Mesenteric fat pad (tissue), 1 donor: ENCODE measurements at regions not wholly inside any gene's neighbourhood (a gene's known extent, or its start where the extent isn't known, plus 50 kb on each side); places are given as distances from the start of the nearest gene placed in this dataset.
"Not testable (repeated sequence)": the region's sequence is repeated elsewhere in the genome, so short reads cannot be mapped to it uniquely, and the experiment has no call there.

Experiments used
- DNase-seq: peaks from one replicate; pipeline ENCODE4 v3.0.0-alpha.2; 2020; ENCODE audit warnings: low spot score
- donor health status: DM: yes; HTN: yes; CAD: no.

DNA sequence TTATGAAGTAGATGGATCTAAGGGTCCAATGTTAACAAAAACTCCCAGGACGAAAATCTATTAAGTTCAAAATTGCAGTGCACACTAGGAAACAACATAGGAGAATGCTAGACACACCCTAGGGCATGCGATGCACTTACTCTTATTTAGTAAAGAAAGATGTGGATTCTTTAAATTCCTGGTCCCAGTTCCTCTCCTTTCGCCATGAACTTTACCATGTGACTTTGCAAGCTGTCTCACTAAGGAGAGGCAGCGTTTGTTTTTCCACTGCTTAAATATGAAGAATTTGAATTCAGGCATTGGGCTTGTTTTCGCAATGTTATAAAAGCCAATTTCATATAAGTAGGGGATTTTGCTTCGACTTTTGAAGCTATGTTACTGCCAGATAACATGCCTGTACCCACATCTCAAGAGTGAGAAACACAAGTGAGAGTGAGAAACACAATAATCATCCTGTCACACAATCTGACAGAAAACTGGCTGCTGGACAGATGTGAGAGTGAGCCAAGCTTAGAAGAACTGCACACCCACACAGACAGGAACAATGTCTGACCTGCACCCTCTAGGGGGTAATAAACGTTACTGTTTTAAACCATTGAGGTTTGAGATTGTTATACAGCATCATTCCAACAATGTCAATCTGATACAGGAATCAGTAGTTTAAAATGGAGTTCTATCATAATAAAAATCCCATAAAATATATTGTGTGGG, 1308.4 kb downstream of the SLITRK5 start:
- no peak for DNase-seq

DNA sequence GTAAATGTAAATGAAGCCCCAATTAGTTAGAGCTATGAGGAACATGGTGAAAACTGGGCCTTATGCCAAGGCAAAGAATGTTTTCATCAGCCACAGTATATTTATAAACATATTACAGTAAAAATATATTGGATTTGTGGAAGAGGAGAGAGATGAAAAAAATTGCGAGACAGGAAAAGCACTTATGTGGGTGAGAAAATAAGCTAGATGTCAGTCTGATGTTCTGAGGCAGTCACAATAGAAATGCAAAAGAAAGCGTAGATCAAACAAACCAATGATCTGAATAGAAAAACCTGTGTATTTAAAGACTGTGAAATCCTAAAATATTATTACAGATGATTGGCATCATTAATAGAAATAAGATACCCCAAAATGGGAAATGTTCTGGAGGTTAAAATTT, 1332.5 kb downstream of the SLITRK5 start:
- DNase-seq = no peak

DNA sequence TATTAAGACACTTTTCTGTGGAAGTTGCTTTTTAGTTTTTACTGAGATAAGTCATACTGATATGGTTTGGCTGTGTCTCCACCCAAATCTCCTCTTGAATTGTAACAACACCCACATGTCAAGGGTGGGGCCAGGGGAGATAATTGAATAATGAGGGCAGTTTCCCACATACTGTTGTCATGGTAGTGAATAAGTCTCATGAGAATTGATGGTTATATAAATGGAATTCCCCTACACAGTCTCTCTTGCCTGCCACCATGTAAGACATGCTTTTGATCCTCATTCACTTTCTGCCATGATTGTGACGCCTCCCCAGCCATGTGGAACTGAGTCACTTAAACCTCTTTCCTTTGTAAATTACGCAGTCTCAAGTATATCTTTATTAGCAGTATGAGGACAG, 1340.4 kb downstream of the SLITRK5 start:
- no peak for DNase-seq

DNA sequence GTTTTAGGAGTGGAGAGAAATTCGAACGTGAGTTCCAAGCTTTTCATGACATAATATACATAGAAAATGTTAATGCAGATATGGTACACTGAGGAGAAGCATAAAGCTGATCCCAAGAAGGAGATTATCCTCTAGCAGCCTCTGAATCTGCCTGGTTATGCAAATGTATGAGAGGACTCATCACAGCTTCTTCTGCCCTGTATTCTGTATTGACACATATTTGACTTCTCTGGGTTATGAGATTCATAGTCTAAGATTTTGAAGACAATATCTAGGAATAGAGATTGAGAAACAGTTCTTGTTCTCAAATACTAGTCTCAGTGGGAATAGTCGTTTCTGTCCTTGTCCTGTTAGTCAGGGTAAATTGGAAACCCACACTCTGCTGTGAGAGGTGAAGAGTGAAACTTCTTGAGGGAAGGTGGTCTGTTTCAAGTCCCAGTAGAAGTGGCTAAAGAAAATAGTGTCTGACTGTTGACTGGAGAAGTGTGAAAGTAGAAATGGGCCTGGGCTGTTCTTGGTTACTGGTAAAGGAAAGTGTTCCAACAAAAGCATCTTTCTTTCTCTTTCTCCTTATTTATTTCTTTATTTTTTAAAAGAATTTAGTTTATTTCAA, 1356.6 kb downstream of the SLITRK5 start:
- DNase-seq = no peak

DNA sequence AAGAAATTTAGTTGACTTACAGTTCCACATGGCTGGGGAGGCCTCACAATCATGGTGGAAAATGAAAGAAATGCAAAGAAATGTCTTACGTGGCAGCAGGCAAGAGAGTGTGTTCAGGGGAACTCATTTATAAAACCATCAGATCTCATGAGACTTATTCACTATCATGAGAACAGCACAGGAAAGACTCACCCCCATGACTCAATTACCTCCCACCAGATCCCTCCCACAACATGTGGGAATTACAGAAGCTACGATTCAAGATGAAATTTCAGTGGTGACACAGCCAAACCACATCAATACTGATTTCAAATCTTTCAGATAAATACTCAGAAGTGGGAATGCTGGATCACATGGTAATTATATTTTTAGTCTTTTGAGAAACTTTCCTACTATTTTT, 1357.9 kb downstream of the SLITRK5 start:
- DNase-seq = no peak

DNA sequence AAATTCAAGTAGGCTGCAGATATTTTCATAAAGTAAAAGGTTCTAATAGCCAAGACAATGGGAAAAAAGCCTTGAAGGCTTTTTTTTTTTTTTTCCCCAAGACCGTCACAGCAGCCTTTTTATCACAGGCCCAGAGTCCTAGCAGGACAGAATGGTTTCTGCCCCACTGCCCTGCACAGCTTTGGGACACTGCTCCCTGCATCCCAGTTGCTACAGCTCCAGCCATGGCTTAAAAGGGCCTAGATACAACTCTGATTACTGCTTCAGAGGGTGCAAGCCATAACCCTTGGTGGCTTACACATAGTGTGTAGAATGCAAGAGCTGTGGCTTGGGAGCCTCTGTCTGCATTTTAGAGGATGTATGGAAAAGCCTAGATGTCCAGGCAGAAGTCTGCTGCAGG, 1362.8 kb downstream of the SLITRK5 start:
- no peak for DNase-seq

DNA sequence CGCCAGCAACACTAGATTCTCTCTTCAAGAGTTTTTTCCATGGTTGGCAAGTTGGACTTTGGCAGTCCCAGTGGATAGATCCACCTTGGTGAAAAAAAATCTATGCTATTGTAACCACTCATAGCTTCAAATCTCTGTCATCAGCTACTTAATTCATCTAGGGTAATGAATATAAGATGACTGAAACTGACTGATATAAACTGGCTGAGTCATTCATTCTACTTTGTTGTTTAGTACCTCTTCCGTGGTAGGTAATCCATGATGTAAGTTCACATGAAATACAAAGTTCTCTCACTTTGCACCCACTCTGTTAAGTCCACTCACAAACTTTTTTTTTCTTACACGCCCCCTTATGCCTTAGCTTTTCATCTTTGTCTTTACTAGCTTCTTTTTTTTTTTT, 1381.5 kb downstream of the SLITRK5 start:
- no peak for DNase-seq

DNA sequence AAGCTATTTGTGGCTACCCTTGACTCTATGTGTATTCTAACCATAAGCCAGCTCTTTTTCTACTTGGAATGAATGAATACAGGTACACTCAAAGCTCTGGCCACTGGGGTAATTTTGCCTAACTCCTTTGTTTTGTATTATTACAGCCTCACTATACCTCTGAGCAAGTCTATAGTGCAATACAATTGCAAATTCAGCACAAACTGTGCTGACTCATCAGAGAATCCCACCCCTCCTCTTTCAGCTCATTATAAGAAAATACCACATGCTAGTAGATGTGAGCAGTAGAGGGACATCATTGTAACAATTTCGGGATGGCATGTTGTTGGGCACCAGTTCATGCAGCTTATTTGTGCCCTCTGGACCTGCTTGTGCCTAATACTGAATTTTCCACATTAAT, 1382.2 kb downstream of the SLITRK5 start:
- DNase-seq = no peak

DNA sequence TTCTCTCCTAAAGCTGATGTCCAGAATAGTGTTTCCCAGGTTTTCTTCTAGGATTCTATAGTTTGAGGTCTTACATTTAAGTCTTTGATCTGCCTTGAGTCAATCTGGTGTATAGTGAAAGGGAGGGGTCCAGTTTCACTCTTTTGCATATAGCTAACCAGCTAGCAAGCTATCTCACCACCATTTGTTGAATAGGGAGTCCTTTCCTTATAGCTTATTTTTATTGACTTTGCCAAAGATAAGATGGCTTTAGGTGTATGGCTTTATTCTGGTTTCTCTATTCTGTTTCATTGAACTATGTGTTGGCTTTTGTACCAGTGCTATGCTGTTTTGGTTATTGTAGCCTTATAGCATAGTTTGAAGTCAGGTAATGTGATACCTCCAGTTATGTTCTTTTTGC, 1386.1 kb downstream of the SLITRK5 start:
- DNase-seq = no peak

DNA sequence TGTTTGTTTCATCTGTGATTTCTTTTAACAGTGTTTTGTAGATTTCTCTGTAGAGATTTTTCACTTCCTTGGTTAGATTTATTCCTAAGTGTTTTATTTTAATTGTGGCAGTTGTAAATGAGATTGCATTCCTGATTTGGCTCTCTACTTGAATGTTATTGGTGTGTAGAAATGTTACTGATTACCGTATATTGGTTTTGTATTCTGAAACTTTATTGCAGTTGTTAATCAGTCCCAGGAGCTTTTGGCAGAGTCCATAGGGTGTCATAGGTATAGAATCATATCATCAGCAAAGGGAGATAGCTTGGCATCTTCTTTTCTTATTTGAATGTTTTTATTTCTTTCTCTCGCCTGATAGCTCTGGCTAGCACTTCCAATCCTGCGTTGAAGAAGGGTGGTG, 1386.7 kb downstream of the SLITRK5 start:
- no peak for DNase-seq

DNA sequence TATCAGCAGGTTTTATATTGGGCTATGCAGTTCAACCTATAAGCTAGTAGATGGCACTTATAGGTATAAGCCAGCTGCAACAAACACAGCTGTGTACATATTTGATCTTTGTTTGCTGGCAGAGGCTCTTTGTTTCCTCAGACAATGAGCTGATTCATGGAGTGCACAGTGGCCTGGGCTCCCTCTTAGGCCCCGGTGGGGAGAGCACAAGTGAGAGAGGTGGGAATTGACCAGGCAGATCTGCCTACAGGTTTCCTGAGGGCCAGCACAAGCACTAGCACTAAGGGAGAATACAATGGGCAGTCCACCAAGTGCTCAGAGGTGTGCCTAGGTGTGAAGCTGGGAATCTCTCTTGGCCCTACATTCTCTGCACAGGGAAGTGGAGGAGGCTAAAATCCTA, 1390.7 kb downstream of the SLITRK5 start:
- no peak for DNase-seq

DNA sequence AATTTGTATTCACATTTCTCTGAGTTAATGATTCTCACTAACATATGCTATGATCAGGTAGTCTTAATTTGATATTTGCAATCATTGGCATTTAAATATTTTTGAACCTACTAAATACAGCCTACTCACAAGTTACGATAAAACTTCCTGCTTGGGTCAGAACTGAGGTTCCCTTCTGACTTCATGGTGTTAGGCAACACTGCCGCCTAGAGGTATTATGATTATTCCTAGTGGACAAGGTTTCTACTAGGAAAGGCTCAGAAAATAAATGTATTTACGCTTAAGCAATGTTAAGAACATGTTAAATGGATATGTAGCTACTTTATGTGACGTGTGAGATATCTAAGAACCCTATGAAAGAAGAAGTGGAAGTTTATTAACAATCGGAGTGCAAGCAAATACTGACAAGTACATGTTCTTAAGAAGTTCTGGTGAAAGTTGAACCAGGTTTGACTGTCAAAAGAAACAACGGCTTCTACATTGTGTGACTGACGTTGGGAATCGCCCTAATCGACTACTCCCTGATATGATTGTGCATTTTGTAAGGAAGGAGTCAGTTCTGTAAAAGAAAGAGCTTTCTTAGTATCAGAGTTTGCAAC, 1395.8 kb downstream of the SLITRK5 start:
- no peak for DNase-seq

DNA sequence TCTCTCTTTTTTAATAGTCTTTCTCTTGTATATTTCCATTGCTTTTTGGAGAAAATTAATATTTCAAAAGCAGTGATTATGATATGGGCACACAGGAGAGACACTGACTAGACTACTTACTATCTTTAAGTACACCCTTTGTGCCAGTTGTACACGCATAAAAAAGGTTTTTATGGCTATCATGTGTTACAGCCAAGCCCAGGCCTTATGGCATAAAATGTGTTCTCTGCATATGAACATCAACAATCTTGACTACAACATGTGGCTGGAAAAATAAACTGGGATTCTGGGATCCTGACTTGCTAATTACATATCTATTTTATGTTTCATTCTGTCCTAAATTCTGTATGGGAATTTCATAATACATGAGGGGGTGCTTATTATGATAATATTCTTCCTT, 1401.8 kb downstream of the SLITRK5 start:
- no peak for DNase-seq

DNA sequence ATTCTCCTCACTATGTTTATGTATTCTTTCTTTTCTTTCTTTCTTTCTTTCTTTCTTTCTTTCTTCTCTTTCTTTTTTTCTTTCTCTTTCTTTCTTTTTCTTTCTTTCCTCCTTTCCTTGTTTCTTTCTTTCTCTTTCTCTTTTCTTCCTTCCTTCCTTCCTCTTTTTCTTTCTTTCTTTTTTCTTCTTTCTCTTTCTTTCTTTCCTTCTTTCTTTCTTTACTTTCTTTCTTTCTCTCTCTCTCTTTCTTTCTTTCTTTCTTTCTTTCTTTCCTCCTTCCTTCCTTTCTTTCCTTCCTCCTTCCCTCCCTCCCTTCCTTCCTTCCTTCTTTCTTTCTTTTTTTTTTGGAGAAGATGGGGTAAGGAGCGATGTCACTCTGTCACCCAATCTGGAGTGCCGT, 1405.5 kb downstream of the SLITRK5 start:
- DNase-seq = no peak

DNA sequence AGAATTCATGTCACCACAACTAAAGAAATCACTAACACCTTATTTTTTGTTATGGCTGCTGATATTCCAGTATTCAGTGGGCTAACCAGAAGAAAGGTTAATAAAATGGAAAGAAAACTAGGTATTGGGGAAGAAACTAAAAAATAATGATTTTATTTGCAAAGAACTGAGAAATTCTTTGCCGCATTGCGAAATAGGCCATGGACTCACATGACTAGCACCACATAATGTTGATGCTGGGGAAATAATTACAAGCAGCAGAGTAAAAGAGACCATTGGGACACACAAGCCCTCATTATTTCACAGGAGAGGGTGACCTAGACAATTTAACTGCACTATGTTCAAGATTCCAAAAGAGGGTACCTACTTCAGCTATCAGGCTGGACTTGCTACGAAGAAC, 1411.5 kb downstream of the SLITRK5 start:
- no peak for DNase-seq

DNA sequence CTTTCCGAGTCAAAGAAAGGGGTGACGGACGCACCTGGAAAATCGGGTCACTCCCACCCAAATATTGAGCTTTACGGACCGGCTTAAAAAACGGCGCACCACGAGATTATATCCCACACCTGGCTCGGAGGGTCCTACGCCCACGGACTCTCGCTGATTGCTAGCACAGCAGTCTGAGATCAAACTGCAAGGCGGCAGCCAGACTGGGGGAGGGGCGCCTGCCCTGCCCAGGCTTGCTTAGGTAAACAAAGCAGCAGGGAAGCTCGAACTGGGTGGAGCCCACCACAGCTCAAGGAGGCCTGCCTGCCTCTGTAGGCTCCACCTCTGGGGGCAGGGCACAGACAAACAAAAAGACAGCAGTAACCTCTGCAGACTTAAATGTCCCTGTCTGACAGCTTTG, 1416.9 kb downstream of the SLITRK5 start:
- not testable (repeated sequence) for DNase-seq

DNA sequence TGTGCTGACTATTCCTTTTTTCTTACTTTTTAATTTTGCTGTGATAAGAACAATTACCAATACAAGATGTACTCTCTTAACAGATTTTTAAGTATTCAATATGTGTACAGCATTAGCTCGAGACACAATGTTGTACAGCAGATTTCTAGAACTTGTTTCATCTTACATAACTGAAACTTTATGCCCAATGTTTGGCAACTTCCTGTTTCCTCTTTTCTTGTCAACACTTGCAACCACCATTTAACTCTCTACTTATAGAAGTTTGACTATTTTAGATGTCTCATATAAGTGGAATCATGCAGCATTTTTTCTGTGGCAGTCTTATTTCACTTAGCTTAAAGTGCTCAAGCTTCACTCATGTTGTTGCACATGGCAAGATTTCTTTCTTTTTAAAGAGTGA, 1426.8 kb downstream of the SLITRK5 start:
- no peak for DNase-seq

DNA sequence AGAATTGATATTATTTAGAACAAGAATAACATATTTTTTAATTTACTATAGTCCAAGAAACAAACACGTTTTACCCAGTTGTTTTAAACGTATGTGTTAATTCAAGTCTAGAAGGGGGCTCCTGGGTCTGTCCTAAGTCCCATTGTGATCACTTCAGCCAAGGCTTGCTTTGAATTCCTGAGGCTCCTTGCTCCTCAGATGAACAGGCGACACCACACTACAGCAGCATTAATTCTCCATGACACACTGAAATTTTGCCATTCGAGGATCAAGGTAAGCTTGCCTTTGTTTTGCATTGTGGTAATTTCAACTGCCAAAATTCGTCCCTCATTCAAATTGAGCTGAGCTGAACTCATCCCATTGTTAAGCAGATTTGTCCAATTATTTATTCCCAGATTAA, 1442.6 kb downstream of the SLITRK5 start:
- DNase-seq = no peak

DNA sequence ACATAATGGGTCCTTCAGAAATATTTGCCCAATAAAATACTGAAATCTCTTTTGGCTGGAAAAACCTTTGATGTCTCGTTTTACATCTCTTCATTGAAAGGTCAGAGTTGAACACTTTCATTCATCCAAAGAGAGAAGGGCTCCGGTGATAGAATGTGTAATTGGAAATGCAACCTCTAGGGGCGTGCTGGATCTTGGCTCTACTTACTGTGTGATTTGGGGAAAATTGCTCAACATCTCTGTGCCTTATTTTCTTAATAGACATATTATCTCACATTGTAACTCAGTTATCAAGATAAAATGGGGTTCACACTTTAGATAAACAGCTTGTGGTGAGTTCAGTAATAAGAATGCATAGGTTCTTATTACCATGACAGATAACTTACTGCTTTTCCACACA, 1444.1 kb downstream of the SLITRK5 start:
- no peak for DNase-seq

DNA sequence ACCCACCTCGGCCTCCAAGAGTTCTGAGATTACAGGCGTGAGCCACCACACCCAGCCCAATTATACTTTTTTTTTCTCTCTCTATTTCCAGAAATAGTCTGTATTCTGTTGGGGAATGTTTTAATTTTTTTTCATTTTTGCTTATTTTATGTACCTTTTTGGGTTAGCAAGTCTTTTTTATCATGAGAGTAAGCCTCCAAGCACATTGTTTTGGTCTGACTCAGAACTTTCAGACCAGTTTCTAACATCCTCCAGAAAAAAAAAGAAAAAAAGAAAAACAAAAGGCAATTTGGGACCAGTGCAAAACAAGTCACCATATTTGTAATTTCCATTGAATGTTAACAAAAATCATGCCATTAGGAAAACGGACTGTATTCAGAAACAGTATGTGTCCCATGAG, 1465.5 kb downstream of the SLITRK5 start:
- no peak for DNase-seq

DNA sequence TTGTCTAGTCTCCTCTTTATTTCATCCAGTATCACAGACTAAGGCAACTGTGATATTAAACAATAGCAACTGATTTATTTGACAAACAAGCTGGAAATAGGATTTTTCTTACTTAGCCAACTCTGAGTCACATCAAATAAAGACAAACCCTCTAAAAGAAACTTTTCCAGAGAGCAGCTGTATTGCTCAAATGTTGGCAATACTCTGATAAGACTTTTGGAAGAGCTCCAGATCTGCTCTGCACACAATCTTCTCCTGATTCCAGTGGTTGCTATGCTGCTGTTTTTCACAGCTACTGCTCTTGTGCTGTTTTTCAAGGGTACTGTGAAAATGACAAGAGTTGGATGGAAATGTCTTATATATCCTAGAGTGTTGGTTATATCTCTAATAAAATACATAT, 1479.2 kb downstream of the SLITRK5 start:
- no peak for DNase-seq

DNA sequence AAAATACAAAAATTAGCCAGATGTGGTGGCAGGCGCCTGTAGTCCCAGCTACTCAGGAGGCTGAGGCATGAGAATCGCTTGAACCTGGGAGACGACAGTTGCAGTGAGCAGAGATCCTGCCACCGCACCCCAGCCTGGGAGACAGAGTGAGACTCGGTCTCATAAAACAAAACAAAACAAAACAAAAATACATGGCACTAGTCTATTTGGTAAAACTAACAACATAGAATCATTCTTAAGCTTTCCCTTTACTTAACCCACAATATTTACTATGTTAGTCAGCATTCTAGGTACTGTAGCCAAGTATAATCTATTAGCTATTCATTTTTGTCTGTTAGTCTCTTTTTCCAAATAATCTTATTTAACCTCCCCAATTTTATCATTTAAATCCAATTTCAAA, 1482.8 kb downstream of the SLITRK5 start:
- no peak for DNase-seq

DNA sequence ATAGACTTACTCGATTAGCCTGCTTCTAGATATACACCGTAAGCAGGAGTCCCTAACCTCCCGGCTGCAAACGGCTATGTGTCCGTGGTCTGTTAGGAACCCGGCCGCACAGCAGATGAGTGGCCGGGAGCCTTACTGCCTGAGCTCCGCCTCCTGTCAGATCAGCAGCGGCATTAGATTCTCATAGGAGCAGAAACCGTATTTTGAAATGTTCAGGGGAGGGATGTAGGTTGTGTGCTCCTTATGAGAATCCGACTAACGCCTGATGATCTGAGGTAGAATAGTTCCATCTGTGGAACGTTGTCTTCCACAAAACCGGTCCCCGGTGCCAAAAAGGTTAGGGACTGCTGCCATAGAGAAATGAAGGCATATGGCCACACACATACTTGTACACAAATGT, 1491.9 kb downstream of the SLITRK5 start:
- DNase-seq = no peak
